Lower lobe of right lung (tissue), 2 donors: ENCODE measurements at regions not wholly inside any gene's neighbourhood (a gene's known extent, or its start where the extent isn't known, plus 50 kb on each side); places are given as distances from the start of the nearest gene placed in this dataset.

Source experiments
- ATAC-seq, 2 donors: fragments of 200-7000 bp; cut with Tn5 transposase; one replicate each; pipeline ENCODE4 v1.9.1; 2020 to 2022; ENCODE audit warnings: mild to moderate bottlenecking in 2 of 2, moderate library complexity in 2 of 2
- DNase-seq: peaks from one replicate; pipeline ENCODE4 v3.0.0-alpha.2; 2020
- H3K27ac ChIP-seq: fragments of 200-600 bp; one replicate; pipeline ENCODE4 v1.8.0; 2022
- H3K27me3 ChIP-seq: fragments of 200-600 bp; one replicate; pipeline ENCODE4 v1.8.0; 2022; ENCODE audit warnings: low read depth
- H3K36me3 ChIP-seq: fragments of 200-600 bp; one replicate; pipeline ENCODE4 v1.8.0; 2022; ENCODE audit warnings: mild to moderate bottlenecking
- H3K4me1 ChIP-seq: fragments of 200-600 bp; one replicate; pipeline ENCODE4 v1.8.0; 2022
- H3K4me3 ChIP-seq: fragments of 200-600 bp; one replicate; pipeline ENCODE4 v1.8.0; 2022; ENCODE audit warnings: mild to moderate bottlenecking
- H3K9me3 ChIP-seq: fragments of 200-600 bp; one replicate; pipeline ENCODE4 v1.8.0; 2022
- intact Hi-C: fragments of 100-400 bp; cut with DNase I; formaldehyde crosslinking; loops from one replicate; pipeline ENCODE4 v1.11.0; 2022
- TF ChIP-seq, protein P1 (sequence below): fragments of 200-600 bp; IDR thresholded peaks from one replicate; pipeline ENCODE4 v1.8.0; 2022; ENCODE audit warnings: antibody characterized with exemption, mild to moderate bottlenecking
- donor health status: DM: no; HTN: yes; CAD: no; lungs with severe emphysema.

- H3K4me3 ChIP-seq: no peak overlapping the region
- no peak overlapping the region for H3K27ac ChIP-seq
- DNase-seq (no peak), ATAC-seq (no peak)
- intact Hi-C loops: no loop called here
- TF ChIP-seq, protein P1, sequence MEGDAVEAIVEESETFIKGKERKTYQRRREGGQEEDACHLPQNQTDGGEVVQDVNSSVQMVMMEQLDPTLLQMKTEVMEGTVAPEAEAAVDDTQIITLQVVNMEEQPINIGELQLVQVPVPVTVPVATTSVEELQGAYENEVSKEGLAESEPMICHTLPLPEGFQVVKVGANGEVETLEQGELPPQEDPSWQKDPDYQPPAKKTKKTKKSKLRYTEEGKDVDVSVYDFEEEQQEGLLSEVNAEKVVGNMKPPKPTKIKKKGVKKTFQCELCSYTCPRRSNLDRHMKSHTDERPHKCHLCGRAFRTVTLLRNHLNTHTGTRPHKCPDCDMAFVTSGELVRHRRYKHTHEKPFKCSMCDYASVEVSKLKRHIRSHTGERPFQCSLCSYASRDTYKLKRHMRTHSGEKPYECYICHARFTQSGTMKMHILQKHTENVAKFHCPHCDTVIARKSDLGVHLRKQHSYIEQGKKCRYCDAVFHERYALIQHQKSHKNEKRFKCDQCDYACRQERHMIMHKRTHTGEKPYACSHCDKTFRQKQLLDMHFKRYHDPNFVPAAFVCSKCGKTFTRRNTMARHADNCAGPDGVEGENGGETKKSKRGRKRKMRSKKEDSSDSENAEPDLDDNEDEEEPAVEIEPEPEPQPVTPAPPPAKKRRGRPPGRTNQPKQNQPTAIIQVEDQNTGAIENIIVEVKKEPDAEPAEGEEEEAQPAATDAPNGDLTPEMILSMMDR: no peak
- peaks cover 13% of the 10 kb centered on the region for H3K9me3 ChIP-seq
- H3K27me3 ChIP-seq: no peaks in the 10 kb centered on the region
- H3K4me1 ChIP-seq: no peaks in the 10 kb centered on the region
- H3K36me3 ChIP-seq: peaks cover 25% of the 10 kb centered on the region
These were observed 216.3 kb downstream of the SIPA1L2 start for GRCh38 chr1:232413674-232414073.

DNA sequence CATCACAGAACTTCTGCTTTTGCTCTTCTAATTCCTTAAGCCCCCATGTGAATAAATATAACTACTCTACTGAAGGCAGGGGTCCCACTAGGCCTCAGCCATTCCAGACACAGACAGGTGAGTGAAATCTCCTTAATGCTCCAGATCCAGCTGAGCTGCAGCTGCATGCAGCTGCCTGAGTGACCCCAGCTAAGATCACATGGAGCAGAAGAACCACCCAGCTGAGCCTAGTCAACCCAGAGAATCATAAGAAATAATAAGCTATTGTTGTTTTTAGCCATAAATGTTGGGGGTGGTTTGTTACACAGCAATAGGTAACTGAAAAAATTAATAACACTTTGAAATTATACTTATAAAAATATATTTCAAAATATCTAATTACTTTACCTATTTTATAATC is 220.3 kb downstream of the SIPA1L2 start:
- no peak overlapping the region for H3K4me3 ChIP-seq
- no peak overlapping the region for H3K27ac ChIP-seq
- no peak for DNase-seq
- no peaks in the 10 kb centered on the region for H3K27me3 ChIP-seq
- peaks cover 14% of the 10 kb centered on the region for H3K9me3 ChIP-seq
- H3K36me3 ChIP-seq: peaks cover 16% of the 10 kb centered on the region
- intact Hi-C loops: no loop called here
- no peaks in the 10 kb centered on the region for H3K4me1 ChIP-seq
- ATAC-seq: no peak
- TF ChIP-seq, protein P1: no peak

DNA sequence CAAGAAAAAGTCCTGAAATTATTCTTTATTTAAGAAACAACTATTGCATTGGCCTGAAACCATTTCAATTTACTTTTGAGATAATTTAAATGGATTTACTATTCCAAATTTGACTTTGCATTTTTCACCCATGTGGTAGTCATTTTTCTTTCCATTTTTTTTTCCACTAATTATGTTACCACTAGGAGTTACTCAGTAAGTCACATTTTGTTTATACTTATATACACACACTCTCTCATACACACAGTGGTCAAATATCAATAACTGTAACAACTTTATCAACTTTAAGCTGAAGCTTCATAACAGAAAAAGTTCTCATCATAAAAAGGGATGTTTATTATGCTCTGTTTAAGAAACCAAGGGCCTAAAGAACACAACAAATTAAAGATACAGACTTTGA is 222.8 kb downstream of the SIPA1L2 start:
- no peak for DNase-seq
- intact Hi-C loops: no loop called here
- Histone ChIP-seq H3K4me3 (no peak overlapping the region), H3K27ac (no peak overlapping the region), H3K4me1 (no peaks in the 10 kb centered on the region), H3K36me3 (peaks cover 18% of the 10 kb centered on the region), H3K9me3 (peaks cover 14% of the 10 kb centered on the region), H3K27me3 (no peaks in the 10 kb centered on the region)
- TF ChIP-seq, protein P1: no peak
- ATAC-seq: no peak

GRCh38 chr1:232405781-232406180 is 224.2 kb downstream of the SIPA1L2 start:
- no peaks in the 10 kb centered on the region for H3K27me3 ChIP-seq
- ATAC-seq: no peak
- no peak overlapping the region for H3K4me3 ChIP-seq
- no peaks in the 10 kb centered on the region for H3K4me1 ChIP-seq
- peaks cover 28% of the 10 kb centered on the region for H3K36me3 ChIP-seq
- intact Hi-C loops: no loop called here
- TF ChIP-seq, protein P1: no peak
- no peak overlapping the region for H3K27ac ChIP-seq
- H3K9me3 ChIP-seq: peaks cover 14% of the 10 kb centered on the region
- no peak for DNase-seq

DNA sequence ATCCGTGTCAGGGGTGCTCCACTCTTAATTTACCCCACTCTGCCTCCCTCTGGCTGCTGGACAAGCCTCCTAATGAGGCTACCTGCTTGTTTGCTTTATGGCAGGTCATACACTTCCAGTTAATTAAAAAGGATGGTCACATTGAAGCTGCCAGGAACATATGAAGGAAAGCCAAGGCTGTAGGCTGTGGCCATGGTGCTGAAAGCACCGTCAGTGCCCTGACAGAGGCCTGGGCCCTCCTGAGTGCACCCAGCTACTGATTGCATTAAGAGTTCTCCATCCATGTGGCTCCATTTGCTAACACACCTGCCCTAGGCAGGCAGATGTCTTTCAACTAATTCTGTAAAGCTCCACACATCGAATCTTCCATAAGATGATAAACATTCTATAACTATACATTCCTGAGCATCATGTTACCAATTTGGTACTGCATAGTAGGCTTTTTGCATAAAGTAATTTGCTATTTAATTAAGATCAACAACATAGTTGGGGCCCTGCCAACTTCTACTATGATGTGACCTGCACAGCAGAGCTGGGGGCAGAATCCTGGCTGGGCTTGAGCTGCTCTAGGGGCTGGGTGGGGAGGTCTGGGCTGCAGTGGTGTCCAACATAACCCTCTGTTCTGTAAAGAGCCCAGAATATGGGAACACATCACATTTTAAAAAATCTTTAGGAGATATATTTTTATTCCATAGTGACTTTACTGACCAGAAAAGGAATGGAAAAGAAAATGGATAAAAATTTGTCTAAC is 224.8 kb downstream of the SIPA1L2 start:
- no peaks in the 10 kb centered on the region for H3K4me1 ChIP-seq
- H3K27me3 ChIP-seq: no peaks in the 10 kb centered on the region
- intact Hi-C loops: no loop called here
- no peak overlapping the region for H3K27ac ChIP-seq
- H3K9me3 ChIP-seq: peaks cover 14% of the 10 kb centered on the region
- no peak overlapping the region for H3K4me3 ChIP-seq
- peaks cover 32% of the 10 kb centered on the region for H3K36me3 ChIP-seq
- ATAC-seq (no peak), DNase-seq (no peak)
- TF ChIP-seq, protein P1: no peak
